Gastroesophageal sphincter (tissue), 3 donors: ENCODE measurements at regions not wholly inside any gene's neighbourhood (a gene's known extent, or its start where the extent isn't known, plus 50 kb on each side); places are given as distances from the start of the nearest gene placed in this dataset.
A peak's percentile ranks its signal among the peaks of the same experiment; 100 is the strongest.

ENCODE experiments used
- POLR2AphosphoS5 ChIP-seq: sonication (generic); formaldehyde crosslinking; IDR thresholded peaks from one replicate; pipeline ENCODE4 v1.6.1; 2017; ENCODE audit warnings: antibody characterized with exemption
- TF ChIP-seq, protein P1 (sequence below), 4 experiments: fragments of 200-600 bp in 2 of 4; fragments of 450-650 bp in 2 of 4; sonication (generic) in 1 of 4; IDR thresholded peaks; one replicate each; pipeline ENCODE4 v1.5.1; 2017 to 2019; ENCODE audit warnings: antibody characterized with exemption in 4 of 4, mild to moderate bottlenecking in 2 of 4, moderate library complexity in 2 of 4

DNA sequence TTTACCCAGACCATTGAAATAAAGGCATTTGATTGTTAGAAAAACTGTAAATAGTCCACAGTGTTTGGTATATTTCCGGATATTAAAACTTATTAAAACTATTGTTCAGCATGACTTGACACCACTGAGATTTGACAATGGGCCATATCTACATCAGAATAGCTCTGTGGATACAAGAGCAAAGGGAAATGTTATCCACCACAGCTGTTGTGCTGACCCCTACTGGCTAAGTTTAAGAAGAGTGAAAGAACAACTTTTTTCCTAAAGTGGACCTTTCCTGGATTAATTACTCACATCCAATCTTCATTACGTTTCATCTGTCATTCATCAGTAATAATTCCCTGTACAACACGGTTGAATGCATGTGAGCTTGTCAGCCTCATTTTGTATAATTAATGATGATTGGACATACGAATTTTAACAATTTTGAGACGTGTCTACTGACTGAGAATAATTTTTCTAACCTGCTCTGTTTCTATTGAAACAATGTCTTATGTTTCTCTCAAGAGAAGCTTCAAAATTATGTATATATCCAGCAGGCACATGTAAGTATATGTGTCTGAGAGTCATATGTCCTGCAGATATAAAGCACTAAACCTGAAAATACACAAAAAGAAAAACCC is 1952.6 kb downstream of the MAT2B start:
- TF ChIP-seq, protein P1, sequence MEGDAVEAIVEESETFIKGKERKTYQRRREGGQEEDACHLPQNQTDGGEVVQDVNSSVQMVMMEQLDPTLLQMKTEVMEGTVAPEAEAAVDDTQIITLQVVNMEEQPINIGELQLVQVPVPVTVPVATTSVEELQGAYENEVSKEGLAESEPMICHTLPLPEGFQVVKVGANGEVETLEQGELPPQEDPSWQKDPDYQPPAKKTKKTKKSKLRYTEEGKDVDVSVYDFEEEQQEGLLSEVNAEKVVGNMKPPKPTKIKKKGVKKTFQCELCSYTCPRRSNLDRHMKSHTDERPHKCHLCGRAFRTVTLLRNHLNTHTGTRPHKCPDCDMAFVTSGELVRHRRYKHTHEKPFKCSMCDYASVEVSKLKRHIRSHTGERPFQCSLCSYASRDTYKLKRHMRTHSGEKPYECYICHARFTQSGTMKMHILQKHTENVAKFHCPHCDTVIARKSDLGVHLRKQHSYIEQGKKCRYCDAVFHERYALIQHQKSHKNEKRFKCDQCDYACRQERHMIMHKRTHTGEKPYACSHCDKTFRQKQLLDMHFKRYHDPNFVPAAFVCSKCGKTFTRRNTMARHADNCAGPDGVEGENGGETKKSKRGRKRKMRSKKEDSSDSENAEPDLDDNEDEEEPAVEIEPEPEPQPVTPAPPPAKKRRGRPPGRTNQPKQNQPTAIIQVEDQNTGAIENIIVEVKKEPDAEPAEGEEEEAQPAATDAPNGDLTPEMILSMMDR (IDR thresholded peaks at IDR 0.05), result peak in 2 of 4 experiments; percentile 14 to 28
- no peak for TF ChIP-seq POLR2AphosphoS5
